H9 (cell line): ENCODE measurements at regions not wholly inside any gene's neighbourhood (a gene's known extent, or its start where the extent isn't known, plus 50 kb on each side); places are given as distances from the start of the nearest gene placed in this dataset.

Experiments
- DNase-seq: peaks from one replicate; pipeline ENCODE4 v3.0.0-alpha.2; 2017
- H2AFZ ChIP-seq: one replicate; pipeline ENCODE4 v1.6.1; 2013; ENCODE audit warnings: mild to moderate bottlenecking, low read length, control low read depth, moderate library complexity
- H2AK5ac ChIP-seq: 2 replicates; pipeline ENCODE4 v1.6.1; 2013; ENCODE audit warnings: low read length, control low read depth, mixed read lengths; ENCODE audit not compliant: insufficient read length
- H2BK120ac ChIP-seq: one replicate; pipeline ENCODE4 v1.6.1; 2013; ENCODE audit warnings: low read depth, mild to moderate bottlenecking, low read length, control low read depth, inconsistent platforms; ENCODE audit not compliant: poor library complexity, severe bottlenecking
- H2BK12ac ChIP-seq: 2 replicates; pipeline ENCODE4 v1.6.1; 2013; ENCODE audit warnings: low read length, control low read depth, mixed read lengths, low read depth; ENCODE audit not compliant: insufficient read length
- H2BK15ac ChIP-seq: 2 replicates; pipeline ENCODE4 v1.6.1; 2013; ENCODE audit warnings: low read depth, low read length, control low read depth
- H2BK20ac ChIP-seq: one replicate; pipeline ENCODE4 v1.6.1; 2013; ENCODE audit warnings: low read depth, mild to moderate bottlenecking, low read length, control low read depth, inconsistent platforms; ENCODE audit not compliant: poor library complexity, severe bottlenecking
- H2BK5ac ChIP-seq: 2 replicates; pipeline ENCODE4 v1.6.1; 2013; ENCODE audit warnings: low read length, control low read depth, mixed read lengths; ENCODE audit not compliant: insufficient read length
- H3K14ac ChIP-seq: 2 replicates; pipeline ENCODE4 v1.6.1; 2013; ENCODE audit warnings: low read length, control low read depth; ENCODE audit not compliant: insufficient read depth
- H3K18ac ChIP-seq: 2 replicates; pipeline ENCODE4 v1.6.1; 2013; ENCODE audit warnings: low read depth, mild to moderate bottlenecking, mixed read lengths, low read length, control low read depth; ENCODE audit not compliant: insufficient read length
- H3K23ac ChIP-seq: 2 replicates; pipeline ENCODE4 v1.6.1; 2013; ENCODE audit warnings: low read length, control low read depth, mixed read lengths, low read depth; ENCODE audit not compliant: insufficient read length
- H3K23me2 ChIP-seq: 2 replicates; pipeline ENCODE4 v1.6.1; 2013; ENCODE audit warnings: low read depth, mild to moderate bottlenecking, mixed read lengths, low read length, control low read depth; ENCODE audit not compliant: insufficient read length, poor library complexity, severe bottlenecking
- H3K27ac ChIP-seq: 2 replicates; pipeline ENCODE4 v1.5.1; 2013; ENCODE audit warnings: low read length, control low read depth, mixed read lengths, low read depth; ENCODE audit not compliant: insufficient read length
- H3K27me3 ChIP-seq: 2 replicates; pipeline ENCODE4 v1.6.1; 2013; ENCODE audit warnings: low read length, control low read depth, inconsistent platforms; ENCODE audit not compliant: insufficient read depth
- H3K4ac ChIP-seq: 2 replicates; pipeline ENCODE4 v1.6.1; 2013; ENCODE audit warnings: low read depth, mild to moderate bottlenecking, control low read depth, inconsistent platforms, low read length, moderate library complexity
- H3K4me1 ChIP-seq: 2 replicates; pipeline ENCODE4 v1.6.1; 2013; ENCODE audit warnings: low read length, control low read depth, inconsistent platforms; ENCODE audit not compliant: insufficient read depth
- H3K4me2 ChIP-seq: 2 replicates; pipeline ENCODE4 v1.6.1; 2013; ENCODE audit warnings: low read length, control low read depth, mixed read lengths; ENCODE audit not compliant: insufficient read length, insufficient read depth
- H3K56ac ChIP-seq: 2 replicates; pipeline ENCODE4 v1.6.1; 2013; ENCODE audit warnings: low read depth, mild to moderate bottlenecking, mixed read lengths, low read length, control low read depth; ENCODE audit not compliant: insufficient read length
- H3K79me1 ChIP-seq: 2 replicates; pipeline ENCODE4 v1.6.1; 2013; ENCODE audit warnings: low read depth, mild to moderate bottlenecking, moderate library complexity, low read length, control low read depth, inconsistent platforms; ENCODE audit not compliant: insufficient read depth, poor library complexity, severe bottlenecking
- H3K79me2 ChIP-seq: 2 replicates; pipeline ENCODE4 v1.6.1; 2013; ENCODE audit warnings: low read length, control low read depth, inconsistent platforms; ENCODE audit not compliant: insufficient read depth
- H3K9ac ChIP-seq: 2 replicates; pipeline ENCODE4 v1.6.1; 2013; ENCODE audit warnings: low read length, control low read depth, mixed read lengths; ENCODE audit not compliant: insufficient read length; ENCODE audit errors: extremely low read depth
- H3K9me3 ChIP-seq: one replicate; pipeline ENCODE4 v1.6.1; 2013; ENCODE audit warnings: low read depth, low read length, inconsistent platforms; ENCODE audit not compliant: control insufficient read depth
- H3T11ph ChIP-seq: one replicate; pipeline ENCODE4 v1.6.1; 2013; ENCODE audit warnings: mild to moderate bottlenecking, low read length, control low read depth, inconsistent platforms
- H4K20me1 ChIP-seq: one replicate; pipeline ENCODE4 v1.6.1; 2013; ENCODE audit not compliant: control insufficient read depth, insufficient read length, insufficient read depth
- H4K5ac ChIP-seq: 2 replicates; pipeline ENCODE4 v1.6.1; 2013; ENCODE audit warnings: low read depth, mild to moderate bottlenecking, mixed read lengths, low read length, control low read depth; ENCODE audit not compliant: insufficient read length
- H4K8ac ChIP-seq: replicated peaks from 2 replicates; pipeline ENCODE4 v1.6.1; 2013; ENCODE audit warnings: low read length, control low read depth, mixed read lengths, low read depth; ENCODE audit not compliant: insufficient read length
- H4K91ac ChIP-seq: 2 replicates; pipeline ENCODE4 v1.6.1; 2013; ENCODE audit warnings: low read depth, mild to moderate bottlenecking, moderate library complexity, mixed read lengths, low read length, control low read depth; ENCODE audit not compliant: insufficient read length
- H3K27ac Mint-ChIP-seq, 3 experiments: 2 replicates in 2 of 3; 3 replicates in 1 of 3; pipeline ENCODE4 v1.8.0; 2020 to 2021; ENCODE audit warnings: mixed read lengths in 3 of 3, mild to moderate bottlenecking in 1 of 3, moderate library complexity in 1 of 3
- H3K27me3 Mint-ChIP-seq: 2 replicates; pipeline ENCODE4 v1.8.0; 2021; ENCODE audit warnings: low read depth, mild to moderate bottlenecking, moderate library complexity, mixed read lengths
- H3K36me3 Mint-ChIP-seq, 3 experiments: 2 replicates in 2 of 3; 3 replicates in 1 of 3; pipeline ENCODE4 v1.8.0; 2020 to 2021; ENCODE audit warnings: low read depth in 3 of 3, mixed read lengths in 3 of 3; ENCODE audit not compliant: insufficient read depth in 1 of 3
- H3K4me1 Mint-ChIP-seq, 2 experiments: 2 replicates each; pipeline ENCODE4 v1.8.0; 2020; ENCODE audit warnings: mixed read lengths in 2 of 2
- H3K4me3 Mint-ChIP-seq, 2 experiments: 2 replicates in 1 of 2; 3 replicates in 1 of 2; pipeline ENCODE4 v1.8.0; 2020 to 2021; ENCODE audit warnings: mild to moderate bottlenecking in 2 of 2, mixed read lengths in 2 of 2, moderate library complexity in 1 of 2
- H3K9me3 Mint-ChIP-seq, 2 experiments: 2 replicates in 1 of 2; 3 replicates in 1 of 2; pipeline ENCODE4 v1.8.0; 2020; ENCODE audit warnings: mild to moderate bottlenecking in 2 of 2, mixed read lengths in 2 of 2, moderate library complexity in 1 of 2
- WGBS: extraction: QIAGEN DNeasy Blood & Tissue Kit; methylation state at CpG from one replicate; pipeline ENCODE4 v1.1.7; 2013; ENCODE audit warnings: missing lambda C conversion rate, low lambda C conversion rate, mixed read lengths; ENCODE audit not compliant: insufficient read length; ENCODE audit errors: extremely low coverage; 5-methylcytosine and 5-hydroxymethylcytosine counted together
- TF ChIP-seq, protein P1 (sequence below): fragments of 200-600 bp; sonication (generic); conservative IDR thresholded peaks from 3 replicates; pipeline ENCODE4 v1.8.0; 2021; ENCODE audit warnings: antibody characterized with exemption, mild to moderate bottlenecking

DNA sequence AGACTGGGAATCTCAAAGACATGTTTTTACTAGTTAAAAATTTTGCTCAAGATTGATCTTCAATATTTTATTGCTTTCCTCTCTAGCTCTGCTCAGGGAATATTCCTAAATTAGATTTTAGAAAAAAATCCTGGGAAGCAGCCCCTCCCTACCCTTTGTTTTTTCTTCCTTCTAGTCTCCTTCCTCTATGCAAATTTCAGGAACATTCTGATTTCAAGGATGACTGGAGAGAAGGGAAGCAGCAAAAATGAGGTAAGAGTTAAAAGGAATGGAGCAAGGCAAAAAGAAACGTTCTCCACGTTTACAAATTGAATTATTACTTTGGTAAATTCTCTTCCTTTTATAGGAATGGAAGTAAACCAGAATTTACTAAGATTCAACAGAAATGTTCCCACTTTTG, 493.4 kb upstream of the TUSC1 start:
- Histone ChIP-seq H3K27ac (no peak overlapping the region), H3K4ac (no peak overlapping the region), H2BK120ac (no peak overlapping the region), H2AK5ac (no peak overlapping the region), H3K4me1 (no peaks in the 10 kb centered on the region), H4K5ac (no peak overlapping the region), H3K14ac (no peak overlapping the region), H3K9ac (no peak overlapping the region), H3K23ac (no peak overlapping the region), H4K8ac (no peak overlapping the region), H3T11ph (no peak overlapping the region), H3K27me3 (no peaks in the 10 kb centered on the region), H3K9me3 (no peaks in the 10 kb centered on the region), H2BK5ac (no peak overlapping the region), H2BK12ac (no peak overlapping the region), H2BK20ac (no peak overlapping the region), H2AFZ (no peak overlapping the region), H3K23me2 (no peaks in the 10 kb centered on the region), H3K4me2 (no peak overlapping the region), H3K18ac (no peak overlapping the region), H4K20me1 (no peaks in the 10 kb centered on the region), H4K91ac (no peak overlapping the region), H3K79me2 (no peaks in the 10 kb centered on the region), H2BK15ac (no peak overlapping the region), H3K56ac (no peak overlapping the region), H3K79me1 (no peaks in the 10 kb centered on the region)
- peaks cover 14 to 16% of the 10 kb centered on the region in 2 experiments for H3K4me1 Mint-ChIP-seq
- H3K36me3 Mint-ChIP-seq: peaks cover 0 to 2% (median 0%) of the 10 kb centered on the region in 3 experiments; a peak in 1 of 7 replicates
- H3K9me3 Mint-ChIP-seq: no peaks in the 10 kb centered on the region
- H3K27me3 Mint-ChIP-seq: no peaks in the 10 kb centered on the region
- no CpG with 5 or more reads among the region's 2 CpGs for WGBS
- no peak overlapping the region for H3K4me3 Mint-ChIP-seq
- H3K27ac Mint-ChIP-seq: no peak overlapping the region
- no peak for DNase-seq
- TF ChIP-seq, protein P1, sequence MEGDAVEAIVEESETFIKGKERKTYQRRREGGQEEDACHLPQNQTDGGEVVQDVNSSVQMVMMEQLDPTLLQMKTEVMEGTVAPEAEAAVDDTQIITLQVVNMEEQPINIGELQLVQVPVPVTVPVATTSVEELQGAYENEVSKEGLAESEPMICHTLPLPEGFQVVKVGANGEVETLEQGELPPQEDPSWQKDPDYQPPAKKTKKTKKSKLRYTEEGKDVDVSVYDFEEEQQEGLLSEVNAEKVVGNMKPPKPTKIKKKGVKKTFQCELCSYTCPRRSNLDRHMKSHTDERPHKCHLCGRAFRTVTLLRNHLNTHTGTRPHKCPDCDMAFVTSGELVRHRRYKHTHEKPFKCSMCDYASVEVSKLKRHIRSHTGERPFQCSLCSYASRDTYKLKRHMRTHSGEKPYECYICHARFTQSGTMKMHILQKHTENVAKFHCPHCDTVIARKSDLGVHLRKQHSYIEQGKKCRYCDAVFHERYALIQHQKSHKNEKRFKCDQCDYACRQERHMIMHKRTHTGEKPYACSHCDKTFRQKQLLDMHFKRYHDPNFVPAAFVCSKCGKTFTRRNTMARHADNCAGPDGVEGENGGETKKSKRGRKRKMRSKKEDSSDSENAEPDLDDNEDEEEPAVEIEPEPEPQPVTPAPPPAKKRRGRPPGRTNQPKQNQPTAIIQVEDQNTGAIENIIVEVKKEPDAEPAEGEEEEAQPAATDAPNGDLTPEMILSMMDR: no peak
